DND-41 (cell line): ENCODE measurements at regions not wholly inside any gene's neighbourhood (a gene's known extent, or its start where the extent isn't known, plus 50 kb on each side); places are given as distances from the start of the nearest gene placed in this dataset.

Source experiments
- ATAC-seq: fragments of 200-7000 bp; cut with Tn5 transposase; 3 replicates; pipeline ENCODE4 v1.9.1; 2021; ENCODE audit warnings: low read depth; ENCODE audit not compliant: insufficient read depth
- DNase-seq: peaks from one replicate; pipeline ENCODE4 v3.0.0-alpha.2; 2020
- H2AFZ ChIP-seq: 2 replicates; pipeline ENCODE4 v1.6.0; 2012; ENCODE audit warnings: low read depth, low read length
- H3K27ac ChIP-seq: 2 replicates; pipeline ENCODE4 v1.5.1; 2012; ENCODE audit warnings: low read length, inconsistent platforms
- H3K27me3 ChIP-seq: fragments of 200-600 bp; sonication (generic); 2 replicates; pipeline ENCODE4 v1.6.0; 2012; ENCODE audit warnings: low read length, mild to moderate bottlenecking, inconsistent platforms; ENCODE audit not compliant: insufficient read depth, poor library complexity
- H3K36me3 ChIP-seq: 2 replicates; pipeline ENCODE4 v1.5.1; 2012; ENCODE audit warnings: low read length, inconsistent platforms; ENCODE audit not compliant: insufficient read depth
- H3K4me1 ChIP-seq: 2 replicates; pipeline ENCODE4 v1.5.1; 2012; ENCODE audit warnings: mild to moderate bottlenecking, low read length; ENCODE audit not compliant: insufficient read depth
- H3K4me2 ChIP-seq: 2 replicates; pipeline ENCODE4 v1.6.0; 2012; ENCODE audit warnings: mild to moderate bottlenecking, moderate library complexity, low read length, inconsistent platforms; ENCODE audit not compliant: insufficient read depth
- H3K4me3 ChIP-seq, 2 experiments: fragments of 200-600 bp in 1 of 2; shearing (Covaris generic) in 1 of 2; 2 replicates each; pipeline ENCODE4 v1.5.1; 2012 to 2016; ENCODE audit warnings: inconsistent platforms in 2 of 2, low read length in 2 of 2, mild to moderate bottlenecking in 2 of 2, low read depth in 1 of 2, moderate library complexity in 1 of 2
- H3K79me2 ChIP-seq: 2 replicates; pipeline ENCODE4 v1.6.0; 2012; ENCODE audit warnings: low read length, inconsistent platforms; ENCODE audit not compliant: insufficient read depth
- H3K9ac ChIP-seq: 2 replicates; pipeline ENCODE4 v1.6.0; 2012; ENCODE audit warnings: low read depth, mild to moderate bottlenecking, inconsistent platforms, low read length, moderate library complexity
- H3K9me3 ChIP-seq: 2 replicates; pipeline ENCODE4 v1.5.1; 2012; ENCODE audit warnings: low read length, moderate library complexity, mild to moderate bottlenecking, inconsistent platforms; ENCODE audit not compliant: insufficient read depth, severe bottlenecking
- H4K20me1 ChIP-seq: 2 replicates; pipeline ENCODE4 v1.6.0; 2012; ENCODE audit warnings: low read length; ENCODE audit not compliant: insufficient read depth
- CTCF ChIP-seq: IDR thresholded peaks from 2 replicates; pipeline ENCODE4 v1.5.1; 2012; ENCODE audit warnings: borderline replicate concordance, low read length, moderate library complexity, mild to moderate bottlenecking; ENCODE audit not compliant: poor library complexity, severe bottlenecking; ENCODE audit errors: extremely low read depth
- EZH2 ChIP-seq: IDR thresholded peaks from 3 replicates; pipeline ENCODE4 v1.6.1; 2012; ENCODE audit warnings: borderline replicate concordance, low read depth, mild to moderate bottlenecking, moderate library complexity, low read length, inconsistent platforms; ENCODE audit not compliant: severe bottlenecking

DNA sequence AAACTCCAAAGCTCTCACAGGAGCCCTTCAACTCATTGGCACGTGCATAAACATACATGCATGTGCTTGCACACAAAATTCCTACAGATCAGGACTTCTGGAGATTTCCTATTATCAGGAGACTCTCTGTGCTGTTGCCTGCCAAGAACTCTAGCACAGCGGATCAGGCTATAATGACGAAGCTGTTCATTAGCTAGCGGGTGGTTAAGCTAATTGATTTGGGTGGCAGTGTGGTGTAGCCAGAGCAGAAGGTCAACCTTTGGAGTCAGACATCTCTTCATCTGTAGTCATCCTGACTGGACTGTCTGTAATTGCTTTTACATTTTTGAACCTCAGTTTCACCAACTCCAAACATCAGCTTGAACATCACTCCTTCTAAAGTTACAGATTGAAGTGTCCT, 69.0 kb downstream of the KIF2B start:
- peaks cover 7% of the 10 kb centered on the region for H3K4me1 ChIP-seq
- no peaks in the 10 kb centered on the region for H3K79me2 ChIP-seq
- H3K36me3 ChIP-seq, result no peaks in the 10 kb centered on the region
- no peak overlapping the region for H2AFZ ChIP-seq
- no peak overlapping the region for H3K4me3 ChIP-seq
- no peaks in the 10 kb centered on the region for H4K20me1 ChIP-seq
- no peak overlapping the region for H3K4me2 ChIP-seq
- no peak for ATAC-seq
- H3K9me3 ChIP-seq, result no peaks in the 10 kb centered on the region
- no peak overlapping the region for H3K9ac ChIP-seq
- no peaks in the 10 kb centered on the region for H3K27me3 ChIP-seq
- DNase-seq, result no peak
- no peak for TF ChIP-seq CTCF
- no peak for TF ChIP-seq EZH2
- H3K27ac ChIP-seq, result no peak overlapping the region

DNA sequence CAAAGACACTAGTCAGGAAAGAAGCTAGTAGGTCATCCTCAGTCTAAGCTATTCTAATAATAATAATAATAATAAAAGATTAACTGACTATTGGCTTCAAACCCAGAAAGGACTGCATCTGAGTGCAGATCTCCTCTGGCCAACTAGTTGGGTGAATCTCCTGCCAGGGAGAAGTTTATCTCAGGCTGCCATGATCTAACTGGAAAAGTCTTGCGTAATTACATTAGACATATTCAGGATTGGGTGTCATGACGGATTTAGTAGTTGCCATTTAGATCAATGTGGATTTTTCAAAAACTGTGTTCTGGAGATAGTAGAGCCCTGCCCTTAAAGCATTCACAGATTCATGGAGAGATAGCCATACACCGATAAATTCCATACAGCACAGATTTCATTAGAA, 69.5 kb downstream of the KIF2B start:
- Histone ChIP-seq H3K79me2 (no peaks in the 10 kb centered on the region), H3K9ac (no peak overlapping the region), H2AFZ (no peak overlapping the region), H3K4me1 (peaks cover 10% of the 10 kb centered on the region), H3K4me2 (no peak overlapping the region), H3K27ac (no peak overlapping the region), H4K20me1 (no peaks in the 10 kb centered on the region), H3K9me3 (no peaks in the 10 kb centered on the region), H3K4me3 (no peak overlapping the region), H3K36me3 (no peaks in the 10 kb centered on the region), H3K27me3 (no peaks in the 10 kb centered on the region)
- no peak for ATAC-seq
- DNase-seq, result no peak
- TF ChIP-seq EZH2 (no peak), CTCF (no peak)

GRCh38 chr17:53894591-53894990, 71.9 kb downstream of the KIF2B start:
- no peak for DNase-seq
- no peak overlapping the region for H3K4me2 ChIP-seq
- no peak overlapping the region for H3K4me3 ChIP-seq
- H3K36me3 ChIP-seq, result no peaks in the 10 kb centered on the region
- H3K9ac ChIP-seq, result no peak overlapping the region
- H3K4me1 ChIP-seq, result peaks cover 16% of the 10 kb centered on the region
- H3K27ac ChIP-seq, result no peak overlapping the region
- no peaks in the 10 kb centered on the region for H4K20me1 ChIP-seq
- TF ChIP-seq CTCF, result no peak
- no peak for TF ChIP-seq EZH2
- no peaks in the 10 kb centered on the region for H3K79me2 ChIP-seq
- no peak for ATAC-seq
- no peak overlapping the region for H2AFZ ChIP-seq
- H3K9me3 ChIP-seq, result no peaks in the 10 kb centered on the region
- no peaks in the 10 kb centered on the region for H3K27me3 ChIP-seq

GRCh38 chr17:53896047-53896446, 73.3 kb downstream of the KIF2B start:
- no peaks in the 10 kb centered on the region for H3K79me2 ChIP-seq
- H3K9me3 ChIP-seq, result no peaks in the 10 kb centered on the region
- H2AFZ ChIP-seq, result no peak overlapping the region
- ATAC-seq (peak; percentile 44; the same call in 1 of the 3 replicates), DNase-seq (no peak)
- peaks cover 16% of the 10 kb centered on the region for H3K4me1 ChIP-seq
- no peak overlapping the region for H3K9ac ChIP-seq
- H4K20me1 ChIP-seq, result no peaks in the 10 kb centered on the region
- no peaks in the 10 kb centered on the region for H3K27me3 ChIP-seq
- no peak for TF ChIP-seq CTCF
- TF ChIP-seq EZH2, result no peak
- peak overlapping the region; percentile 40; the same call in 1 of the 2 replicates for H3K27ac ChIP-seq
- no peak overlapping the region for H3K4me3 ChIP-seq
- no peaks in the 10 kb centered on the region for H3K36me3 ChIP-seq
- no peak overlapping the region for H3K4me2 ChIP-seq
